Urothelium cell line (cell line): ENCODE measurements at regions not wholly inside any gene's neighbourhood (a gene's known extent, or its start where the extent isn't known, plus 50 kb on each side); places are given as distances from the start of the nearest gene placed in this dataset.
"Not testable (repeated sequence)": the region's sequence is repeated elsewhere in the genome, so short reads cannot be mapped to it uniquely, and the experiment has no call there.

Experiments
- DNase-seq: peaks from one replicate; pipeline ENCODE4 v3.0.0; 2011; ENCODE audit warnings: low spot score, mixed read lengths
- FAIRE-seq: peaks from 2 replicates; lab custom pipeline; 2011; peaks lifted over from hg19 to GRCh38; lab: Jason Lieb, UNC

DNA sequence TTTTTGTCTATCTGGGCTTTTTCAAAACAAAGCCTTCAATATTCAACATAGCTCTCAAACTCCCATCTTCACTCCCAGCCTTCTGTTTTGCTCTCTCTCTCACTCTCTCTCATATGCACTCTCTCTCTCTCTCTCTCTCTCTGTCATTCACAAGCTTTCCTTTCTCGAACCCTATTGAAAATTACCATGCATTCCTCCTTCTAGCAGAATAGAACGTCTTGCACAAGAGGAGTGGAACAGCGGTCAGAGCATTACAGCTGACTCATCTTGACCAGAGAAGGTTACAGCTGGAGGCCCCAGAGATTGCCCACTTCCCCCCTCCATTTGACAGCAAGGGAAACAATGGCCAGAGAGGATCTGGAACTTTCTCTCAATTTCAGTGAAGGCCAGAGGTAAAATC lies 51.0 kb upstream of the LIFR start:
- FAIRE-seq (no peak), DNase-seq (peak; percentile 51)

DNA sequence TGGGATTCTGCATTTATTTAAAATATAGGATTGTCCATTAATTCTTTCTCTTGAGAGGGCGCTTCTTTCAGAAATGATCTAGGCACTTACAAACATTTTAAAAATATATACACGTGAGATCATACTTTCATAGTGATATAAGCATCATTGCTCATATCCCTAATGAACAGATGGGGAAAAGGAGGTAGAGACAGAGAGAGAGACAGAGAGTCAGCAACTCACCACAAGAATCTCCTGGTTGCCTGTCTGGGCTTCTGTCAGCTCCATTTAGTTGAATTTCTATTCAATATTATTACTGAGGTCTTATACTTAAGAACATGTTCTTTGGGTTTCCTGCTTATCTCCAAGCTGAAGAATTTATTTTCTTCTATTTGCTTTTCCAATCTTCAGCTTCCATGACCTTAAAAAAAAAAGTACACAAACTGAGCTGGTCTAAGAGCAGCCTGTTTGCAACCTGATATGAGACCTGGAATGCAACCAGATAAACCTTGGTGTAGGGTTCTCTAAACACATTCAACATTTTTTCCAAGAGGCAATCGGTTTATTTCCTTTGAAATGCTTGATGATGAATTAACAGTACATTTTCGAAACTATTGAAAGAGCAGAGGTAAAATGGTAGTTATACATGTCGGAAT lies 51.6 kb upstream of the LIFR start:
- DNase-seq (no peak), FAIRE-seq (no peak)

DNA sequence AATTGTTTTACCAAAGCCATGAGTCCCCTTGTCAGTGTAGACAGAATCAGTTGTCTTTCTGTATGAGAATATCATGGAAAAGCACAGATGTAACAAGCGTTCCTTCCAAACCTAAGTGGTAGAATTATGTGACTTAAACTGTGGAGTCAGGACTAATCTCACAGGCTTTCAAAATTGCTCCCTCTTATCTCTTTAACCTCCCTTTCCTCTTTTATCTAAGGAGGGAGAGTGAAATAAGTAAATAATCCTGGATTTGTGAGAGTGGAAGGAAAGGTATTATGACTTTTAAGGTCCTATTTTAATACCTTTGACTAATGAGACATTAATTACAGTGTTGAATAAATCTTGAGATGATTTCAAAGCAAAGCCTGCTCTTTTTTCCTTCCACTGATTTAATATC lies 52.4 kb upstream of the LIFR start:
- FAIRE-seq: no peak
- DNase-seq: no peak

DNA sequence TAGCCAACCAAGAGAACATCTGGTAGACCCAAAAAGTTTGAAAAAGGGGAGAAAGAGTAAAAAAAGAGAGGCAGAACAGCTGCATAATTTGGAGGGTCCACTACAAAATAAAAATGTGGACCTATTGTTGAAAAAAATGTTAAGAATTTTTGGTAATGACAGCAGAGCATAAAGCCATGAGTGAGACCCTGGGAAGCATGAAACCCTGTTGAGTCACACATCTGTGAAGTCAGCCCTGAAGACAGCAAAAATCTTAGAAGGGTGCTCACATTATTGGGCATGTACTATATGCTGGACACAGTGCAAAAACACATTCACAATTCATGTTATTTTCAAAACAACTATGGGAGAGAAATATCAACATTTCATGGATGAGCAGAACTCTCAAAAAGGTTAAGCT lies 56.4 kb upstream of the LIFR start:
- FAIRE-seq (no peak), DNase-seq (no peak)

DNA sequence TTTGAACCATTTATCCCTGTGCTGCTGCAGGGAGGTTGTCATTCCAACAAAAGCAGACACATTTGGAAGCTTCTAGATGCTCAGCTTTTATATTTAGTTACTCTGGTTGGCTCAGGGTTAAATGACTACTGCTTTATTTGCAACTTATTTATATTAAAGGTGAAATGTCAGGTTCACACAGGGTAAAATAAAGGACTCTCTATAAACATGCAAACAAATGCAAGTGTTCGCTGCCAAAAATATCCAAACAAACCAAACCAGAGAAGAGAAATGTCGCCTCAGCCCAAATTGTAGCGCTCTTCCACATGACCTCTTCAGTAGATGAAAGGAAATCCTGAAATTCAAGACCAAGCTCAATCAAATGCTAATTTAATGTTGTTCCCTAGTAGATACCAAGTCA lies 57.0 kb upstream of the LIFR start:
- FAIRE-seq (no peak), DNase-seq (no peak)

DNA sequence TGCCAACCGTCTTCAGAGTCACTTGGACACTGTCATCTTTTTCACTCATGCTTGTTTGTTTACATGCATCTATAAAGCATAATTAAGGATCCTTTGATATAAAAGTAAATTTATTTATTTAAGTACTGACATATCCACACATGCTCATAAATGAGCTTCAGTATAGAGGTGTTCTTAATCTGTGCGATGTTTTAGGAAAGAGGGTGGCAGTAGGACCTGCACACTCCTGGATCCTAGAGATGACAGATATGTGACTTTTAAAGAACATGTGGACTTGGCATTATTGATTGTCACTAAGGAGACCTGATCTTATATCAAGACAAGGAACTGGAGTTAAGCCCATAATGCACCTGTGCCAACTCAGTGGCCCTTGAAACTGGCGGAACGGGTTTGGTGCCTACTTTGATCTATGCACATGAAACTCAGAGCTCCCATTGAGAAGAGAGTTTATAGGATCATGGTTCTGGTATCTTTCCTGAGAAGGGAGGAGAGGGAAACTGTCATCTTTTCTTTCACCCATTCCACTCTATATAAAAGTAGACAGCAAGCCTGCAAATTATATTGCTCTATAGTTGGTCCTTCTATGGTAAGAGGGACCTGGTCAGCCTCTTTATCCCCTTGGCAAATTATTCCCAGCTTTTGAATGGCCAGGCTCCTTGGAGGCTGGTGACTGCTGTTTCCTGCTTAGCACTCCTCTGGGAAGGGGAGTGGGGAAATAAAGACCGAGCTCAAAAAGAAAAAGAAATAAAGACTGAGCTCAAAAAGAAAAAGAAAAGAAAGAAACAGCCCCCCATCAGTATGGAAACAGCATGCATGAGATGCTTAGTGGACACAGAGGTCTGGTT lies 57.8 kb upstream of the LIFR start:
- FAIRE-seq (no peak), DNase-seq (no peak)

DNA sequence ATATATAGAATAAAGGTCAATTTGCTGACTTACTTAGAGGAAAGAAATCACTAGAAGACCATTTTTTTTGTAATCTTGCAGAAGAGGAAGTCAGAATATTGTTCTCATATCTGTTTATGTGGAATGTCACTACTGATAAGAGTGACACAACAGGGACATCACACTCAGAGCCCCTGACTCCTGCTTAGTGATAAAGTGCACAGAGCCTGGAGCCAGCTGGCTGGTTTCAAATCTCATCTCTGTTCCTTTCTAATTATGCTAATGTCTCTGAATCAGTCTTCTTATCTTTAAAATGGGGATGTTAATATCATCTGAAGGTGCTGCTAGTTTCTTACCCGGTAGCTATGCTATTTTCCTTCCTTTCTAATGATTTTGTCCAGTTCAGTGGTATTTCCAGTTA lies 58.6 kb upstream of the LIFR start:
- DNase-seq: no peak
- no peak for FAIRE-seq

DNA sequence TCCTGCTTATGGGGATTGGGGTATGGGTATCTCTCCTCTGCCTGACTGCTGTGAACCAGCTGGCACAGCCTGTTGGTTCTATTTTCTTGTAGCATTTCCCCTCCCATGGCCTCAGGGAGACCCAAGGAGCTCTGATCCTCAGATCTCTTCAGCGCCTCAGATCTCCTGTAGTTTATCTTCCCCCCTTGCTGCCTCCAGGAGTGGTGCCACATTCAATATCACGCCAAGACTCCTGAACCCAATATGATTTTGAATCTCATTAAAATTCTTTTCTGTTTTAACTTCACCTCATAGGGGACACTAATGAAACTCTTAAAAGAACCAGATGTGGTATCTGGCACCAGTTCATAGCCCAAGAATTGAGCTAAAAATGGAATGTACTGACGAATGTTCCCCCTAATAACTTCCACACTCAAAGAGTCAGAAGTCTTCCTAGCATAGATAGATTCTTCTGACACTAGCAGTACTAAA lies 59.6 kb upstream of the LIFR start:
- DNase-seq: no peak
- no peak for FAIRE-seq

DNA sequence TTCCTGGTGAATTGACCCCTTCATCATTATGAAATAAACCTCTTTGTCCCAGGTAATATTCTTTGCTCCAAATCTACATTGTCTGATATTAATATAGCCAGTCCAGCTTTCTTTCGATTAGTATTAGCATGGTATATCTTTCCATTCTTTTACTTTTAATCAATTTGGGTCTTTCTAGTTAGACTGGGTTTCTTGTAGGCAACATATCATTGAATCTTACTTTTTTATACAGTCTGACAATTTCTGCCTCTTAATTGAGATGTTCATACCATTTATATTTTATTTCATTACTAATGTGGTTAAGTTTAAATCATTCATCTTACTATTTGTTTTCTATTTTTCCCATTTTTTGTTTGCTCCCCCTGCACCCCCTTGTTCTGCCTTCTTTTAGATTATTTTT lies 61.7 kb upstream of the LIFR start:
- DNase-seq: no peak
- FAIRE-seq: no peak

DNA sequence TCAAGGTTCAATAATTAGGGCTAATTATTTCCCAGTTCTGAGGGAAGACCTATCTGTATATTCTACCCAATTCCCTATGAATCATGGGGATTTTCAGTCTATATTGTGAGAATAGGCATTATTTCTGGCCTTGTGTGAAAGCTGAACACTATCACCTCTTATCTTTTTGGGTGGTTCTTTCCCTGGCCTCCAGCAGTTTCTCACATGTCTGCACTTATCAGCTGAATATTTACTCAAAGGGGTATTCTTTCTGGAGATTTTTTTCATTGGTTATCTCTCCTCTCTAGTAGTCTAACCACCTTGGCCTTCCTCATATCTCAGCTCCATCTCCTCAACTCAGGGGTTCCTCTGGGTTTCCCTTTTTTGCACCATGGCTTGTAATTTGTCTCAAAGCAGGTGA lies 64.9 kb upstream of the LIFR start:
- DNase-seq: no peak
- FAIRE-seq: no peak

DNA sequence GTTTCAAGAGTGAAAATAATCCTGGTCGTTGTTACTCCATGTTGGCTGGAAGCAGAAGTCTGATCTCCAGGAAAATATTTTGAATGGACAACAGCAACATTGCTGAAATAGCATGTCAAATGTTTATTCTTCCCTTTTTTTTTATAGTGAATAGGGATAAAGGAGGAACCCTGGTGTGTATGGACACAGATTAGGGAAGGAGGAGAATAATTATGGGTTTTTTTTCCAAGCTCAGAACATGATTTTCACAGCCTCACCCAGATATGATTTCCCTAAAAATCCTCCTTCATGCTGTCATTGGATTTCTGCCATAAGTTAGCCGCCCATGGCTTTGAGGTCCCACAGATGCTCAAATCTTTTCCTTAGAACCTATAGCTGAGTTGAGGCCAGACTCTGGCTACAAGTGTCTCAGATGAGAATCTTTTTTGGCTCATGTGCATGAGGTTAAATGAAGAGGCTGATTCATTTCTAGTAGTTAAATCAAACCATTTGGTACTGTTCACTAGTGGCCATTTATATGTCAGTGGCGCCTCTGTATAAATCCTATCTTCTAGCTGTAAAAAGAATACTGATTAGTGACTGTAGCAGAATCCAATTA lies 65.5 kb upstream of the LIFR start:
- no peak for FAIRE-seq
- no peak for DNase-seq

DNA sequence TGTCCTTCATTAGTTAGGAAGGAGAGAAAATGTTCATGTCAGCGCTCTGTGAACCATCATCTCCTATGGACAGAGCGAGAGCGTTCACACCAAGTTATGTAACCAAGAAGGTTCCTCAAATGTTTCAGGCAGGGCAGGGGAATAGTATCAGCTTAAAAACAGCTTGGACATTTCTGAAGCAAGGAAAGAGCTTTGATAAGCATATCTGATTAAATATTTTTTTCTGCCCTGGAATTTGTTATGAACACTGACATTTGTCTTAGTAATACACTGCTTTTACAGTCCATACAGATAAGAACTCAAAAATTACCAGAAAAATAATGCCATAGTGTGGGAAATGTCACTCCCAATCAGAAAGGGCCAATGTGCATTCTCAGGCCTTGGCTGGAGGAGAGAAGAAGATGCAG lies 66.3 kb upstream of the LIFR start:
- no peak for DNase-seq
- FAIRE-seq: no peak

DNA sequence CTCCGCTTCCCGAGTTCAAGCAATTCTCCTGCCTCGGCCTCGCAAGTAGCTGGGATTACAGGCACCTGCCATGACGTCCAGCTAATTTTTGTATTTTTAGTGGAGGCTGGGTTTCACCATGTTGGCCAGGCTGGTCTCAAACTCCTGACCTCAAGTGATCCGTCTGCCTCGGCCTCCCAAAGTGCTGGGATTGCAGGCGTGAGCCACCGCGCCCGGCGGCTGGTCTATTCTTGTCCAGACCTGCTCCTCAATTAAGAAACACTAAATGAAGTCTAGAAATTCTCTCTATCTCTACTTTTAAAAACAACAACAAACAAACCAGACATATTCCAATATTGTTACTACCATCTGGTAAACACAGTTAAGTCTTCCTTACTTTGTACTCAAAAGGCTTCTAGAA lies 68.1 kb upstream of the LIFR start:
- not testable (repeated sequence) for DNase-seq, FAIRE-seq

DNA sequence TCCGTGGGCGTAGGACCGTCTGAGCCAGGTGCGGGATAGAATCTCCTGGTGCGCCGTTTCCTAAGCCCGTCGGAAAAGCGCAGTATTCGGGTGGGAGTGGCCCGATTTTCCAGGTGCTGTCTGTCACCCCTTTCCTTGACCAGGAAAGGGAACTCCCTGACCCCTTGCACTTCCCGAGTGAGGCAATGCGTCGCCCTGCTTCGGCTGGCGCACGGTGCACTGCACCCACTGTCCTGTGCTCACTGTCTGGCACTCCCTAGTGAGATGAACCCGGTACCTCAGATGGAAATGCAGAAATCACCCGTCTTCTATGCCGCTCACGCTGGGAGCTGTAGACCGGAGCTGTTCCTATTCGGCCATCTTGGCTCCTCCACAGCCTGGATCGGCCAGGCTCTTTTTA lies 74.9 kb upstream of the LIFR start:
- FAIRE-seq, DNase-seq: not testable (repeated sequence)

DNA sequence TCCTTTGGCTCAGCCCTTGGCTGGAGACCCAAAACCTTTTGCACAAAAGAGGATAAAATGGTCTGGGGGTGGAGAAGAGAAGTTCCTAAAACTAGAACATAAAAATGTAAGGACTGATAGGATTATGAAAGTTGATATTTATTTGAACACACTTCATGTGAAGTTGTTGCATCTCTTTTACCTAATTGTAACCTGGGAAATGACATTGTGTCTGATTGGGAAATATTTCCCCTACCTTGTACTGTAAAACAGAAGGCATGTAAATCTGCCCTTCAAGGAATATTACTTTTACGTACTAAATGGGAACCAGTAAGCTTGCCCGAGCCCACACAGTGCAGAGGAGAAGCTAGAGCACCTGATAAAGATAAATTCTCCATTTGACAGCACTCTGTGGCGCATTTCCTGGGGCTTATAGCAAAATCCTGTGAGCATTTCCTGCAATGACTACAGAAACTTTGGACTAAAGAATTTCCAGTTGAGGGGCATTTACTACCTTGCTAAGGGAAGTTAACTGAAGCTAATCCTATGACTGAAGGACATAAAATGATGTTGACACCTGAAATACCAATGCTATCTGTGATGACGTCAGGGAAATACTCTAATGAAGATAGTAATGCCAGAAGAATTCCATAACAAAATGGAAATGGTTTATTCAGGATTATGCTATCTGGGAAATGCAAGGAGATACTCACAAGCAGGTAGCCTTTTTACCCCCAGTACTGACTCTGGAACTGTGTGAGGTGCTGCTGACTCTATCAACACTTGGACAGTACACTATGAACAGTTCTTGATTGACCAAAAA lies 78.3 kb upstream of the LIFR start:
- DNase-seq (no peak), FAIRE-seq (no peak)

DNA sequence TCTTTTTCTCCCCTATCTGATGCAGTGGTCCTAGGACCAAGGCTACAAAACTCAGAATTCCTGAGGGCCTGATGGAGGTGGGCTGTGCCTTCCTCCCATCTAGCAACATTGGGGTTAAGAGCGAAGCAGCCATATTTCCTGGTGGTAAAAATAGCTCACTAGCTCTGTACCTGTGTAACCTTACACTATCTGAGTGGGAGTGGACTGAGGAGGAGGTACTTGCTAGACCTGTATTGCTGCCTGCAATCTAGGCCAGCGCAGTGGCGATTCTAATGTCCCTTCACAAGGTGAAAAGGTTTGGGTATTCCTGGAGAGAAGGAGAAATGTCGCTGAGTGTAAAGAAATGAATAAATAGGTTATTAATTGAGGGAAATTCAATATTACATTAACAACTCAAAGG lies 80.2 kb upstream of the LIFR start:
- no peak for DNase-seq
- FAIRE-seq: no peak

DNA sequence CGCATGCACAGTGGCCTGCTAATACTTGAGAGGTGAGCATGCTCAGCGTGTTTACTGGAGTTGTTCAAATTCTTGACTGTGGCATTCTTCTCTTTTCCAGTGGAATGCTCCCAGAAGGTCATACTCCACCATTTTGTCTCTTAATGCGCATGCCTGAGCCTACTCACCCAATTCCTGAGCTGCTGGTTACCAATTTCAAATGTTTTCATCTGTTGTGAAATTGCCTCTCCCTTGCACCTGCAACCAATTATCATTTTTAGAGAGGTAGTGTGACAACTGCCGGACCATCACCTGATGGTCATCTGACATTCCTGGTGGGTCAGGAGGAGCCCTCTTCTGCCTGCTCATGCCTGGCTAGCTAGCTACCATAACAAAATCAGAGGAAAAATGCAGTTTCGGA lies 82.2 kb upstream of the LIFR start:
- DNase-seq (no peak), FAIRE-seq (no peak)

DNA sequence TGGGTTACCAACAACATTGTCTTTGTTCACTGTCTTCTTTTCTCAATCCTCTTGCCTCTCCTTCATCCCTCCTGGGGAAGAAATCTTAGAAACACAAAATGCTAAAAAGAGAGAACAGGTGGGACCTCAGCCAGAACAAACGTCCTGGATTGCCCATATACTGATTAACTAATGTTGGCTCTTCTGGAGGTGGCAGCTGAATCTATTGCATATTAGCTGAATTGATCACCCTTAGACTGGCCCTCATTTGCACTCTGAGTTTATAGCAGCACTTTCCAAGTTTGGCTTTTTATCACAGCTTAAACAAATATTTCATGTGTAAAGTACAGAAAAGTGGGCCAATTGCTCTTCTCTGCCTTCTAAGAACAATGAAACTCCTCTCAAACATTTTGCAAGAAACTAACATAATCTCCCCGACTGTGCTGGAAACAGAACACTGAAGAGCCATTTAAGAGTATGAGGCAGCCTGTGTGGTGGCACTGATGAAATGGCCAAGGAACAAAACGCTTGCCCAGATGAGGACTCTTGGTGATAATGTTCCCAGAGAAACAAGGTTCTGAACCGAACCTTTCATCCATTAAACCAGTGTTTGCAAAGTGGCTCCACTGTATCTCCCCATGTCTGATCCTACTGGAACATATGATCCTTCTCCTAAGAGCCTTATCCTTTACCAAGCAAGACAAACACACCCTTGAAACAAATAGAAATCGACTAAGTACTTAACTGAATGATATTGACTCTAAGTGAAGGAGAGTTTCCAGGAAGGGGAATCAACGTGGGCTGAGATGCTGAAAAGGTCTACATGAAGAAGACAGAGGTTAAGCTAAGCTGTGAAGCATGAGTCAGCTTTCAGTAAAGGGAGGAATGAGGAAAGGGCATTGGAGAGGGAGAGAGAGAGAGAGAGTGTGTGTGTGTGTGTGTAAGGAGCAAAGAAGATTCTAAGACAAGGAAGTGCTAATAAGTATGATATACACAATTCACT lies 83.2 kb upstream of the LIFR start:
- FAIRE-seq (peak; percentile 52), DNase-seq (no peak)

DNA sequence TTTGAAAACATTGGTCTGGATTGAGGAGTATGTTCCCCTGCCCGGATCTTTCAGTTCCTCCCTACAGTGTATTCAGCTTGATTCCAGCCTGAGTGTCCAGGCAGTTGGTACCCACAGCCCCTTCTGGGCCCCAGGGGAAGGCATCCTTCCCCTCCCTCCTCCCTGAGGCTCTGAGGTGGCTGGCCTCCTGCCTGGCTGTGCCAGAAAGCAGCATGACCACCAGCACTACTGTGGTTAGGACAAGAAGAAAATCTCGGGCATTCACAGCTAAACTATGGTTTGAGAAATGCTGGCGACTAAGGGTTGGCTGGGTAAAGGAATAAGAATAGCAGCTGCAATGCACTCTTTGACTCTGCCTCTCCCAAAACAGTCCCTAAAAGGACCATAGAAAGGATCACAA lies 84.6 kb upstream of the LIFR start:
- FAIRE-seq: no peak
- DNase-seq: no peak
